ENCODE measurements at regions not wholly inside any gene's neighbourhood (a gene's known extent, or its start where the extent isn't known, plus 50 kb on each side); places are given as distances from the start of the nearest gene placed in this dataset.

GRCh38 chr2:160884056-160884455 is 276.2 kb upstream of the TANK start:
- ATAC-seq, result no peak

GRCh38 chr2:160889439-160890170 is 270.6 kb upstream of the TANK start:
- ATAC-seq, result no peak

GRCh38 chr2:160890667-160891352 is 269.4 kb upstream of the TANK start:
- no peak for ATAC-seq

GRCh38 chr2:160891353-160891740 is 268.9 kb upstream of the TANK start:
- no peak for ATAC-seq

- no peak for ATAC-seq
Measured at GRCh38 chr2:160892204-160892603, 268.0 kb upstream of the TANK start.

GRCh38 chr2:160893581-160893980 is 266.6 kb upstream of the TANK start:
- ATAC-seq, result no peak

- ATAC-seq, result no peak
Measured at GRCh38 chr2:160898581-160899307, 261.5 kb upstream of the TANK start.

GRCh38 chr2:160901613-160902012 is 258.6 kb upstream of the TANK start:
- no peak for ATAC-seq

- ATAC-seq, result no peak
Measured at GRCh38 chr2:160905862-160906261, 254.4 kb upstream of the TANK start.

- no peak for ATAC-seq
Measured at GRCh38 chr2:160906878-160907277, 253.3 kb upstream of the TANK start.

- no peak for ATAC-seq
Measured at GRCh38 chr2:160907738-160908137, 252.5 kb upstream of the TANK start.

- no peak for ATAC-seq
Measured at GRCh38 chr2:160908157-160908556, 252.1 kb upstream of the TANK start.

- no peak for ATAC-seq
Measured at GRCh38 chr2:160909781-160910242, 250.4 kb upstream of the TANK start.

GRCh38 chr2:160910681-160911080 is 249.5 kb upstream of the TANK start:
- no peak for ATAC-seq

- ATAC-seq, result no peak
Measured at GRCh38 chr2:160911258-160911657, 249.0 kb upstream of the TANK start.

GRCh38 chr2:160912276-160912675 is 248.0 kb upstream of the TANK start:
- ATAC-seq, result no peak

- ATAC-seq, result no peak
Measured at GRCh38 chr2:160913323-160913722, 246.9 kb upstream of the TANK start.

GRCh38 chr2:160914217-160914616 is 246.0 kb upstream of the TANK start:
- ATAC-seq, result no peak

- ATAC-seq, result no peak
Measured at GRCh38 chr2:160916300-160916699, 243.9 kb upstream of the TANK start.

- ATAC-seq, result no peak
Measured at GRCh38 chr2:160917850-160918249, 242.4 kb upstream of the TANK start.

GRCh38 chr2:160918258-160918657 is 242.0 kb upstream of the TANK start:
- ATAC-seq, result no peak

- no peak for ATAC-seq
Measured at GRCh38 chr2:160918906-160919503, 241.2 kb upstream of the TANK start.

- no peak for ATAC-seq
Measured at GRCh38 chr2:160920061-160920460, 240.2 kb upstream of the TANK start.
